AG04449 (cell line): ENCODE measurements at regions not wholly inside any gene's neighbourhood (a gene's known extent, or its start where the extent isn't known, plus 50 kb on each side); places are given as distances from the start of the nearest gene placed in this dataset.

ENCODE experiments used
- CTCF ChIA-PET: fragments of 350-600 bp; formaldehyde crosslinking; extraction: SDS; loops from one replicate; lab custom pipeline; 2021; ENCODE audit warnings: antibody characterized with exemption; lab: Yijun Ruan, JAX
- POLR2A ChIA-PET: fragments of 400-600, 350-600 bp; formaldehyde crosslinking; extraction: SDS; loops from one replicate; lab custom pipeline; 2020; ENCODE audit warnings: antibody characterized with exemption, inconsistent platforms; lab: Yijun Ruan, JAX
- DNase-seq: peaks from one replicate; pipeline ENCODE4 v3.0.0-alpha.2; 2010; ENCODE audit warnings: low read depth, low spot score
- H3K4me3 ChIP-seq: 2 replicates; pipeline ENCODE4 v1.5.1; 2011; ENCODE audit warnings: low read depth, mild to moderate bottlenecking, control low read depth, low read length
- TF ChIP-seq, protein P1 (sequence below): IDR thresholded peaks from one replicate; pipeline ENCODE4 v1.5.1; 2011; ENCODE audit warnings: mild to moderate bottlenecking, moderate library complexity, low read length, control low read depth, inconsistent platforms; ENCODE audit not compliant: insufficient read depth; ENCODE audit errors: missing control alignments

DNA sequence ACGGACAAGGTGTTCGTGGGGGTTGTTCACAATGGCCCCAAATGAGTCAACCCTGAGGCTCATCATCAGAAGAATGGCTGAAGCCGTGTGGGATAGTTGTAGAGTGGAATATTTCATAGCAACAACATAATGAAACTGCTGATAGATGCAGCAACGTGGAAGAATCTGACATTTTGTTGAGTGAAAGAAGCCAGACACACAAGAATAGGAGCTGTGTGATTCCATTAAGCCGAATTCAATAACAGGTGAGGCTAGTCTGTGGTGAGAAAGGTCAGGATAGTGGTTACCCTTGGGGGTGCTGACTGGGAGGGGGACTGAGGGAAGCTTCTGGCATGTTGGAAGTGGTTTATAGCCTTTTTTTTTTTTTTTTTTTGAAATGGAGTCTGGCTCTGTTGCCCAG lies 144.0 kb downstream of the SMAD6 start:
- H3K4me3 ChIP-seq, result no peak overlapping the region
- no peak for DNase-seq
- ChIA-PET POLR2A (no interaction called here), CTCF (interaction anchor here (0.6 to 9.7 kb wide), 9 partner anchors 10 to 243 kb away, joined by 3 to 192 read pairs (median 10); no protein-coding TSS in a partner anchor)
- TF ChIP-seq, protein P1, sequence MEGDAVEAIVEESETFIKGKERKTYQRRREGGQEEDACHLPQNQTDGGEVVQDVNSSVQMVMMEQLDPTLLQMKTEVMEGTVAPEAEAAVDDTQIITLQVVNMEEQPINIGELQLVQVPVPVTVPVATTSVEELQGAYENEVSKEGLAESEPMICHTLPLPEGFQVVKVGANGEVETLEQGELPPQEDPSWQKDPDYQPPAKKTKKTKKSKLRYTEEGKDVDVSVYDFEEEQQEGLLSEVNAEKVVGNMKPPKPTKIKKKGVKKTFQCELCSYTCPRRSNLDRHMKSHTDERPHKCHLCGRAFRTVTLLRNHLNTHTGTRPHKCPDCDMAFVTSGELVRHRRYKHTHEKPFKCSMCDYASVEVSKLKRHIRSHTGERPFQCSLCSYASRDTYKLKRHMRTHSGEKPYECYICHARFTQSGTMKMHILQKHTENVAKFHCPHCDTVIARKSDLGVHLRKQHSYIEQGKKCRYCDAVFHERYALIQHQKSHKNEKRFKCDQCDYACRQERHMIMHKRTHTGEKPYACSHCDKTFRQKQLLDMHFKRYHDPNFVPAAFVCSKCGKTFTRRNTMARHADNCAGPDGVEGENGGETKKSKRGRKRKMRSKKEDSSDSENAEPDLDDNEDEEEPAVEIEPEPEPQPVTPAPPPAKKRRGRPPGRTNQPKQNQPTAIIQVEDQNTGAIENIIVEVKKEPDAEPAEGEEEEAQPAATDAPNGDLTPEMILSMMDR, result no peak

DNA sequence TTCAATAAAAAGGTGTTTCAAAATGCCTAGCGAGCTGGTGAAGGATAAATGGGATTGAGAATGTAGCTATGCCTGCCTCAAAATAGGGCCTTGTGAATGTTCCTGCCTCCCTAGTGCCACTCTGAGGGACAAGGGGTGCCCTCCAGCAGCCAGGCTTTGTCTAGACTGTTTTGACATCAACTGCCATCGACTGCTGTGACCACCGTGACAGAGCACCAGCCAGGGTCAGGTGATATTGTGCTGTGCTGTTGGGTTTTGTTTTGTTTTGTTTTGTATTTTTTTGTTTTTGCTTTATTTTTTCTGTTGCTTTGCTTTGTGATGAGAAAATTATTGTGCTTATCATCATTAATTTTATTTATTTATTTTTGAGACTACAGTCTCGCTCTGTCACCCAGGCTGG lies 144.8 kb downstream of the SMAD6 start:
- no peak overlapping the region for H3K4me3 ChIP-seq
- POLR2A ChIA-PET, result interaction anchor here (0.5 kb wide), 1 partner anchor 390 kb away, joined by 3 read pairs; no protein-coding TSS in a partner anchor
- CTCF ChIA-PET, result interaction anchor here (0.7 to 9.7 kb wide), 7 partner anchors 14 to 243 kb away, joined by 3 to 192 read pairs (median 11); no protein-coding TSS in a partner anchor
- TF ChIP-seq, protein P1, result no peak
- no peak for DNase-seq

DNA sequence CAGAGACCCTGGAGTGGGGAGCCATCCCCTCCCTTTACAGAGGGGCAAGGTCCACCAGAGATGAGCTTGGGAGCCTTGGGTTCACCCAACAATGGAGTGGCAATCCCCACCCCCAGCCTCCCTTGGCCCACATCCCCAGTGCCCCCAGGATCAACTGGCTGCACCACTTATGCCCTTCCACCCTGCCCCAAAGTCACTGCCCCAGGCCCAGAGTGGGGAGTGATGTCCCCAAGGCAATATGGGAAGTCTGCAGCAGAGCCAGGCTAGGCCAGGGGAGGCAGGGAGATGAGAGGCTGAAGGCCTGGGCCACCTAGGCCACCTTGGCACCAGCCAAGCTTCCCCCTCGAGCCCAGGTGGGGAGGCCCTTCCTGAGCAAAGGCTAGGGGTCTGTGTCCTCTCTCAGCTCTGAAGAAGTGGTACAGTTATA lies 145.5 kb downstream of the SMAD6 start:
- POLR2A ChIA-PET, result no interaction called here
- H3K4me3 ChIP-seq, result no peak overlapping the region
- no peak for DNase-seq
- CTCF ChIA-PET, result interaction anchor here (1.1 to 9.7 kb wide), 6 partner anchors 9 to 244 kb away, joined by 3 to 192 read pairs (median 14); no protein-coding TSS in a partner anchor
- TF ChIP-seq, protein P1, result no peak

DNA sequence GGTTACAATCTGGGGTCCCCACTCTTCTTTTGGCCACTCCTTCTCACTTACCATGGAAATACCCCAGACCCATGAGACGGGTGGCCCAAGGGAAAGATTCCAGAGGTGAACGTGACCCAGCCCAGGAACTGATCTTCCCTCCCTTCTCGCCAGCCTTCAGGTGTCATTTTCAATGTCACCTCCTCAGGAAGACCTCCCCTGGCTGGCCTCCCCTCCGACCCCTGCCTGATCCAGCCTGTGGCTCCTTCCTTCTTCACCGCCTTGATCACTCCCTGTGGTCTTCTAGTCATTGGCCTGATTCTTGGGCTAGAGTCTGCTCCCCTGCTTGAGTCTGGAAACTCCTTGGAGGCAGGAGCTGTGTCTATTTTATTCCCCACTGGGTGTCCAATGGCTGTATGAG lies 146.1 kb downstream of the SMAD6 start:
- POLR2A ChIA-PET, result no interaction called here
- TF ChIP-seq, protein P1, result no peak
- no peak for DNase-seq
- H3K4me3 ChIP-seq, result no peak overlapping the region
- CTCF ChIA-PET, result interaction anchor here (1.0 to 9.7 kb wide), 6 partner anchors 9 to 241 kb away, joined by 4 to 192 read pairs (median 38); no protein-coding TSS in a partner anchor

DNA sequence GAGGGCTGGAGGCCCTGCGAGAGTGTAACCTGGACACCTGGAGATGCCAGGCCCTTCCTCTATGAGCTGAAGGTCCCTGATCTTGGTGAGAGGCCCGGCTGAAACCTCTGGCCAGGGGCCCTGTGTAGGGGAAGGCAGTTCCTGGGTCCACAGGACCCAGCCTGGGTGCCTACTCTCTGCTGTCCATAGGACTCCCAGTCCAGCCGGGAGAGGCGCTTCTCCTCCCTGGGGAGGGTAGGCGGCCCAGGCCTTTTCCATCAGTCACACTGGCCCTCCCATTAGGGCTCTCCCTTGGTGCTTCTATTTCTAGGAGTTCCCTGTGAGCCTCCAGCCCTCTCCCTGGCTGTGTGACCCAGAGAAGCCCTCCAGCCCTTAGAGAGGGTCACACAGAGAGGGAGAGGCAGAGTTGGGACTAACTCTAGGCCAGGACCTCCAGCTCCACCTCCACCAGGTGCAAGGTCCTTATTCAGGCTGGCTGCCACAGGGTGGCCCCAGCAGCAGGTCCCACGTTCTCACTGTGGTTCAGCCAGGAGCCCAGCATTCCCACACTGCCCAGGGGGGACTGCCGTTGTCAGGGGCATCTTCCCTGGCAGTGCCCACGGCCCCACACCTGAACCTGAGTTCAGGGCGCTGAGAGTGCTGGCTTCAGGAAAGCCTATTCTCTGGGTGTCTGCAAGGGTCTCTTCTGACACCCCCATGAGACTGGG lies 146.8 kb downstream of the SMAD6 start:
- no peak for DNase-seq
- ChIA-PET CTCF (interaction anchor here (1.0 to 9.7 kb wide), 8 partner anchors 10 to 242 kb away, joined by 4 to 234 read pairs (median 96); partner anchors contain the start of gene SMAD6), POLR2A (no interaction called here)
- H3K4me3 ChIP-seq, result no peak overlapping the region
- TF ChIP-seq, protein P1, result no peak

DNA sequence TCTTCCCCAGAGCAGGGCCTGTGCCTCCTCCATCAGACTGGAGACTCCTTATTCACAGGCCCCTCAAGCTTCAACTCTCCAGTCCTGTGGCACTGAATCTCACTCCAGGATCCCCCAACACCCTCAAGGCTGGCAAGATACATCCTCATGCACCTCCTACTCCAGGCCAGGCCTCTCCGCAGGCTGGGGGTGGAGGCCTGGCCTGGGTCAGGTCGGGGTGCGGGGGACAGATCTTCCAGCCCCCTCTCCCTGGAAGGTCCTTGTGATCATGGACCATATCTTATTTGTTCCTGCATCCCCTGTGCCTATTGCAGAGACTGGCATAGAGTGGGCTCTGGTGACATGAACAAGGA lies 147.3 kb downstream of the SMAD6 start:
- TF ChIP-seq, protein P1, result no peak
- CTCF ChIA-PET, result interaction anchor here (2.9 to 9.7 kb wide), 7 partner anchors 11 to 284 kb away, joined by 15 to 234 read pairs (median 125); partner anchors contain the start of genes LCTL and SMAD6
- no peak overlapping the region for H3K4me3 ChIP-seq
- POLR2A ChIA-PET, result no interaction called here
- DNase-seq, result no peak
